K562 (cell line): ENCODE measurements at regions not wholly inside any gene's neighbourhood (a gene's known extent, or its start where the extent isn't known, plus 50 kb on each side); places are given as distances from the start of the nearest gene placed in this dataset.

Source experiments
- ATAC-seq: fragments of 200-7000 bp; cut with Tn5 transposase; 3 replicates; pipeline ENCODE4 v1.9.1; 2020; ENCODE audit warnings: moderate library complexity
- BruUV-seq: library from RNA; stranded (reverse); fragments of 400-500 nt; replicated peaks from 2 replicates; lab custom pipeline; 2021; lab: Mats Ljungman, UMichigan
- CTCF ChIA-PET: fragments of 300-600 bp; formaldehyde crosslinking; extraction: SDS; loops from one replicate; lab custom pipeline; 2021; ENCODE audit warnings: low intra/inter-chr PET ratio; lab: Yijun Ruan, JAX
- POLR2A ChIA-PET: fragments of 300-600, 350-650 bp; sonication (Branson Sonifier 250); formaldehyde crosslinking; extraction: SDS; loops from one replicate; lab custom pipeline; 2021; ENCODE audit warnings: antibody characterized with exemption, inconsistent platforms; lab: Yijun Ruan, JAX
- DNase-seq, 4 experiments: peaks; one replicate each; pipeline versions ENCODE4 v3.0.0 to v3.0.0-alpha.2; 2011 to 2018; ENCODE audit warnings: low spot score in 3 of 4, mixed read lengths in 3 of 4; ENCODE audit errors: extremely low read depth in 1 of 4
- FAIRE-seq: peaks from 2 replicates; lab custom pipeline; 2011; peaks lifted over from hg19 to GRCh38; lab: Jason Lieb, UNC
- H2AFZ ChIP-seq: 2 replicates; pipeline ENCODE4 v1.6.0; 2011; ENCODE audit warnings: low read depth, low read length, control low read depth, inconsistent platforms
- H3K27ac ChIP-seq: fragments of 200-600 bp; 3 replicates; pipeline ENCODE4 v1.8.0; 2011; ENCODE audit warnings: low read depth, mild to moderate bottlenecking, control low read depth, inconsistent platforms, low read length, moderate library complexity, mixed read lengths; ENCODE audit errors: extremely low read depth
- H3K27me3 ChIP-seq, 2 experiments: fragments of 300-600 bp in 1 of 2; 2 replicates in 1 of 2; 3 replicates in 1 of 2; pipeline versions ENCODE4 v1.6.0 to v1.8.0; 2011; ENCODE audit warnings: inconsistent platforms in 2 of 2, low read length in 2 of 2, mild to moderate bottlenecking in 1 of 2, mixed read lengths in 1 of 2, moderate library complexity in 1 of 2; ENCODE audit not compliant: control insufficient read depth in 2 of 2, insufficient read depth in 2 of 2
- H3K36me3 ChIP-seq: fragments of 300-600 bp; 3 replicates; pipeline ENCODE4 v1.8.0; 2011; ENCODE audit warnings: mild to moderate bottlenecking, low read length, inconsistent platforms; ENCODE audit not compliant: control insufficient read depth, insufficient read depth
- H3K4me1 ChIP-seq, 2 experiments: fragments of 200-600 bp in 1 of 2; replicated peaks in 1 of 2; 2 replicates in 1 of 2; 3 replicates in 1 of 2; pipeline versions ENCODE4 v1.5.1 to v1.8.0; 2011; ENCODE audit warnings: inconsistent platforms in 2 of 2, low read length in 2 of 2, mild to moderate bottlenecking in 1 of 2, mixed read lengths in 1 of 2, moderate library complexity in 1 of 2; ENCODE audit not compliant: control insufficient read depth in 2 of 2, insufficient read depth in 2 of 2
- H3K4me2 ChIP-seq: 2 replicates; pipeline ENCODE4 v1.6.1; 2011; ENCODE audit warnings: low read length, control low read depth, inconsistent platforms, mixed read lengths; ENCODE audit not compliant: insufficient read depth
- H3K4me3 ChIP-seq: fragments of 200-600 bp; sonication (generic), shearing (Covaris generic); 2 replicates; pipeline ENCODE4 v1.5.1; 2016; ENCODE audit warnings: control low read depth, inconsistent platforms
- H3K79me2 ChIP-seq: fragments of 200-600 bp; 3 replicates; pipeline ENCODE4 v1.8.0; 2011; ENCODE audit warnings: low read length, inconsistent platforms; ENCODE audit not compliant: control insufficient read depth, insufficient read depth
- H3K9ac ChIP-seq, 2 experiments: 2 replicates each; pipeline versions ENCODE4 v1.6.0 to v1.6.1; 2011; ENCODE audit warnings: low read depth in 2 of 2, low read length in 2 of 2, control low read depth in 1 of 2, inconsistent platforms in 1 of 2, mild to moderate bottlenecking in 1 of 2, mixed read lengths in 1 of 2; ENCODE audit not compliant: insufficient read depth in 1 of 2
- H3K9me1 ChIP-seq: one replicate; pipeline ENCODE4 v1.6.0; 2011; ENCODE audit warnings: inconsistent platforms, mild to moderate bottlenecking, low read length, moderate library complexity; ENCODE audit not compliant: control insufficient read depth, insufficient read depth
- H3K9me3 ChIP-seq: replicated peaks from 2 replicates; pipeline ENCODE4 v1.5.1; 2011; ENCODE audit warnings: low read depth, low read length, inconsistent platforms; ENCODE audit not compliant: control insufficient read depth, insufficient read depth
- H4K20me1 ChIP-seq: replicated peaks from 2 replicates; pipeline ENCODE4 v1.6.1; 2011; ENCODE audit warnings: low read length, inconsistent platforms, mixed read lengths; ENCODE audit not compliant: control insufficient read depth, insufficient read depth
- DMBX1 ChIP-seq: fragments of 250-450 bp; sonication (Bioruptor Pico); IDR thresholded peaks from 2 replicates; pipeline ENCODE4 v1.8.0; 2022; ENCODE audit warnings: inconsistent platforms, mild to moderate bottlenecking, moderate library complexity, borderline replicate concordance
- DPF2 ChIP-seq: fragments of 450-650 bp; IDR thresholded peaks from 2 replicates; pipeline ENCODE4 v1.6.1; 2016
- FOSL1 ChIP-seq: fragments of 200-800 bp; sonication (Bioruptor generic); conservative IDR thresholded peaks from 2 replicates; pipeline ENCODE4 v1.6.1; 2016; ENCODE audit warnings: missing genetic modification characterization, missing compliant biosample characterization
- HDAC3 ChIP-seq: fragments of 450-650 bp; IDR thresholded peaks from 2 replicates; pipeline ENCODE4 v1.6.1; 2018; ENCODE audit warnings: borderline replicate concordance, mild to moderate bottlenecking, moderate library complexity; ENCODE audit not compliant: partially characterized antibody
- HMG20B ChIP-seq: fragments of 250-450 bp; sonication (Bioruptor Pico); IDR thresholded peaks from 2 replicates; pipeline ENCODE4 v1.5.0; 2021; ENCODE audit warnings: mild to moderate bottlenecking
- KAT8 ChIP-seq: fragments of 450-650 bp; IDR thresholded peaks from 2 replicates; pipeline ENCODE4 v1.6.1; 2016; ENCODE audit warnings: low read depth, mild to moderate bottlenecking
- MYC ChIP-seq, 2 experiments: fragments of 250-450 bp in 1 of 2; sonication (Bioruptor Pico) in 1 of 2; IDR thresholded peaks; 2 replicates each; pipeline versions ENCODE4 v1.5.1 to v1.6.1; 2012 to 2021; ENCODE audit warnings: low read depth in 2 of 2, borderline replicate concordance in 1 of 2, improper control_type of control experiment in 1 of 2, low read length in 1 of 2, mild to moderate bottlenecking in 1 of 2, moderate library complexity in 1 of 2
- RAD21 ChIP-seq, 2 experiments: fragments of 250-450 bp in 1 of 2; fragments of 450-650 bp in 1 of 2; sonication (Bioruptor Pico) in 1 of 2; formaldehyde crosslinking in 1 of 2; IDR thresholded peaks in 1 of 2; conservative IDR thresholded peaks in 1 of 2; 2 replicates each; pipeline versions ENCODE4 v1.4.0 to v1.8.0; 2020 to 2022; ENCODE audit warnings: mild to moderate bottlenecking in 2 of 2, moderate library complexity in 1 of 2
- RBM14 ChIP-seq: fragments of 200-400 bp; formaldehyde crosslinking; IDR thresholded peaks from 2 replicates; pipeline ENCODE4 v1.6.1; 2018; ENCODE audit warnings: low read depth, mild to moderate bottlenecking, low read length, moderate library complexity, borderline replicate concordance; ENCODE audit not compliant: insufficient read depth
- SLC30A9 ChIP-seq: fragments of 250-450 bp; sonication (Bioruptor Pico); IDR thresholded peaks from 2 replicates; pipeline ENCODE4 v1.8.0; 2022; ENCODE audit warnings: mild to moderate bottlenecking, moderate library complexity
- SRSF3 ChIP-seq: fragments of 200-400 bp; formaldehyde crosslinking; IDR thresholded peaks from 2 replicates; pipeline ENCODE4 v1.6.1; 2016; ENCODE audit warnings: mild to moderate bottlenecking, low read length, moderate library complexity; ENCODE audit not compliant: insufficient read depth
- STAT5B ChIP-seq: fragments of 250-450 bp; sonication (Bioruptor Pico); IDR thresholded peaks from 2 replicates; pipeline ENCODE4 v1.8.0; 2021; ENCODE audit warnings: mild to moderate bottlenecking, inconsistent platforms
- TAF1 ChIP-seq: IDR thresholded peaks from 2 replicates; pipeline ENCODE4 v1.6.1; 2011; ENCODE audit warnings: mild to moderate bottlenecking, low read length, moderate library complexity; ENCODE audit not compliant: insufficient read depth, control insufficient read depth, severe bottlenecking; ENCODE audit errors: extremely low read depth
- YBX1 ChIP-seq: fragments of 450-650 bp; IDR thresholded peaks from 2 replicates; pipeline ENCODE4 v1.7.1; 2016; ENCODE audit warnings: mild to moderate bottlenecking
- ZNF12 ChIP-seq: sonication (generic); formaldehyde crosslinking; IDR thresholded peaks from 2 replicates; pipeline ENCODE4 v1.4.0; 2020; ENCODE audit warnings: mild to moderate bottlenecking, missing genetic modification reagents
- ZNF586 ChIP-seq: fragments of 450-650 bp; formaldehyde crosslinking; conservative IDR thresholded peaks from 2 replicates; pipeline ENCODE4 v1.4.0; 2020; ENCODE audit warnings: mild to moderate bottlenecking, moderate library complexity
- ZNF668 ChIP-seq: fragments of 250-450 bp; sonication (Bioruptor Pico); IDR thresholded peaks from 2 replicates; pipeline ENCODE4 v1.8.0; 2022; ENCODE audit warnings: mild to moderate bottlenecking, inconsistent platforms
- WGBS: fragments of 100-300 bp; shearing (Covaris generic); methylation state at CpG from one replicate; pipeline ENCODE4 v1.1.6; 2016; ENCODE audit warnings: low coverage, mixed read lengths; ENCODE audit not compliant: insufficient coverage; ENCODE audit errors: missing lambda C conversion rate; 5-methylcytosine and 5-hydroxymethylcytosine counted together
- in situ Hi-C: fragments of 300-500 bp; cut with MboI; formaldehyde crosslinking; loops from 4 replicates; pipeline ENCODE4 v1.15.0; 2018; ENCODE audit warnings: inconsistent platforms, mixed read lengths
- intact Hi-C: fragments of 100-400 bp; cut with micrococcal nuclease; formaldehyde crosslinking; loops from 2 replicates; pipeline ENCODE4 v1.14.2; 2022
- TF ChIP-seq, protein P1 (sequence below): fragments of 450-650 bp; IDR thresholded peaks from 2 replicates; pipeline ENCODE4 v1.6.1; 2016; ENCODE audit warnings: mild to moderate bottlenecking
- TF ChIP-seq, protein P2 (sequence below): sonication (generic); formaldehyde crosslinking; IDR thresholded peaks from 2 replicates; pipeline ENCODE4 v1.8.1; 2023; ENCODE audit warnings: mild to moderate bottlenecking, missing genetic modification reagents
- TF ChIP-seq, protein P3 (sequence below): fragments of 450-650 bp; formaldehyde crosslinking; IDR thresholded peaks from 2 replicates; pipeline ENCODE4 v1.4.0; 2022; ENCODE audit warnings: missing genetic modification characterization

DNA sequence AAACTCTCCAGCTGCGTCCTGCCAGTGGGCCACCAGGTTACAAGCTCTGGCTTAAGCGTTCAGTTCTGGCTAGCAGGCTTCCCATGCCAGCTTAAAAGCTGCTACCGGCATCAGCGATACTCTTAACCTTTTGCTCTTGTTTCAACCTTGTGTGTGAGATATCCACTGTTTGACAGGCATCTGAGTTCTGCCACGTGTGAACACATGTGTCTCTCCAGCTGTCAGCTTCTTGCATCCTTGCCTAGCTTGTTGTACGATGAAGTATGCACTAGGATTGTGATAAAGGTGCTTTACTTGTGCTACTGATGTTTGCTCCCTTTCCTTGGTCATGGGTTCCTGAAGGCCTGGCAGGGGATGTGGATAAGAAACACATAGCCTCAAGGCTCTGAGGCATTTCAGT lies 201.6 kb downstream of the PRDM2 start:
- H2AFZ ChIP-seq: no peak overlapping the region
- no peaks in the 10 kb centered on the region for H3K36me3 ChIP-seq
- in situ Hi-C loops: no loop called here
- DNase-seq (no peak), FAIRE-seq (no peak), ATAC-seq (no peak)
- no peaks in the 10 kb centered on the region for H3K79me2 ChIP-seq
- H3K9me1 ChIP-seq: no peaks in the 10 kb centered on the region
- no peak overlapping the region for H3K27ac ChIP-seq
- no TSS peak for BruUV-seq
- H3K4me1 ChIP-seq: no peaks in the 10 kb centered on the region
- 3% methylated on average over 6 of the region's 6 CpGs for WGBS
- no peak overlapping the region for H3K9ac ChIP-seq
- no peak overlapping the region for H3K4me3 ChIP-seq
- peaks cover 4 to 21% of the 10 kb centered on the region in 2 experiments; a peak in 4 of 5 replicates for H3K27me3 ChIP-seq
- no peaks in the 10 kb centered on the region for H3K9me3 ChIP-seq
- TF ChIP-seq SRSF3 (no peak), TAF1 (no peak), HDAC3 (no peak), ZNF12 (no peak), ZNF586 (CRISPR knock-in tag) (no peak), ZNF668 (no peak), HMG20B (CRISPR knock-in tag) (no peak), SLC30A9 (CRISPR knock-in tag) (no peak), RBM14 (no peak), STAT5B (CRISPR knock-in tag) (no peak), RAD21 (CRISPR knock-in tag; conservative IDR thresholded peaks at IDR 0.05 in 1 of 2, IDR thresholded peaks at IDR 0.05 in 1 of 2) (no peak), YBX1 (no peak), MYC (IDR thresholded peaks at IDR 0.05; ENCODE audit: low read depth, low read length) (no peak), MYC (CRISPR knock-in tag; IDR thresholded peaks at IDR 0.05; ENCODE audit: borderline replicate concordance, low read depth) (no peak), DPF2 (no peak), DMBX1 (CRISPR knock-in tag) (no peak), KAT8 (no peak), FOSL1 (no peak)
- TF ChIP-seq, protein P1, sequence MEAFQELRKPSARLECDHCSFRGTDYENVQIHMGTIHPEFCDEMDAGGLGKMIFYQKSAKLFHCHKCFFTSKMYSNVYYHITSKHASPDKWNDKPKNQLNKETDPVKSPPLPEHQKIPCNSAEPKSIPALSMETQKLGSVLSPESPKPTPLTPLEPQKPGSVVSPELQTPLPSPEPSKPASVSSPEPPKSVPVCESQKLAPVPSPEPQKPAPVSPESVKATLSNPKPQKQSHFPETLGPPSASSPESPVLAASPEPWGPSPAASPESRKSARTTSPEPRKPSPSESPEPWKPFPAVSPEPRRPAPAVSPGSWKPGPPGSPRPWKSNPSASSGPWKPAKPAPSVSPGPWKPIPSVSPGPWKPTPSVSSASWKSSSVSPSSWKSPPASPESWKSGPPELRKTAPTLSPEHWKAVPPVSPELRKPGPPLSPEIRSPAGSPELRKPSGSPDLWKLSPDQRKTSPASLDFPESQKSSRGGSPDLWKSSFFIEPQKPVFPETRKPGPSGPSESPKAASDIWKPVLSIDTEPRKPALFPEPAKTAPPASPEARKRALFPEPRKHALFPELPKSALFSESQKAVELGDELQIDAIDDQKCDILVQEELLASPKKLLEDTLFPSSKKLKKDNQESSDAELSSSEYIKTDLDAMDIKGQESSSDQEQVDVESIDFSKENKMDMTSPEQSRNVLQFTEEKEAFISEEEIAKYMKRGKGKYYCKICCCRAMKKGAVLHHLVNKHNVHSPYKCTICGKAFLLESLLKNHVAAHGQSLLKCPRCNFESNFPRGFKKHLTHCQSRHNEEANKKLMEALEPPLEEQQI: no peak
- TF ChIP-seq, protein P2, sequence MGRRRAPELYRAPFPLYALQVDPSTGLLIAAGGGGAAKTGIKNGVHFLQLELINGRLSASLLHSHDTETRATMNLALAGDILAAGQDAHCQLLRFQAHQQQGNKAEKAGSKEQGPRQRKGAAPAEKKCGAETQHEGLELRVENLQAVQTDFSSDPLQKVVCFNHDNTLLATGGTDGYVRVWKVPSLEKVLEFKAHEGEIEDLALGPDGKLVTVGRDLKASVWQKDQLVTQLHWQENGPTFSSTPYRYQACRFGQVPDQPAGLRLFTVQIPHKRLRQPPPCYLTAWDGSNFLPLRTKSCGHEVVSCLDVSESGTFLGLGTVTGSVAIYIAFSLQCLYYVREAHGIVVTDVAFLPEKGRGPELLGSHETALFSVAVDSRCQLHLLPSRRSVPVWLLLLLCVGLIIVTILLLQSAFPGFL: no peak
- TF ChIP-seq, protein P3, sequence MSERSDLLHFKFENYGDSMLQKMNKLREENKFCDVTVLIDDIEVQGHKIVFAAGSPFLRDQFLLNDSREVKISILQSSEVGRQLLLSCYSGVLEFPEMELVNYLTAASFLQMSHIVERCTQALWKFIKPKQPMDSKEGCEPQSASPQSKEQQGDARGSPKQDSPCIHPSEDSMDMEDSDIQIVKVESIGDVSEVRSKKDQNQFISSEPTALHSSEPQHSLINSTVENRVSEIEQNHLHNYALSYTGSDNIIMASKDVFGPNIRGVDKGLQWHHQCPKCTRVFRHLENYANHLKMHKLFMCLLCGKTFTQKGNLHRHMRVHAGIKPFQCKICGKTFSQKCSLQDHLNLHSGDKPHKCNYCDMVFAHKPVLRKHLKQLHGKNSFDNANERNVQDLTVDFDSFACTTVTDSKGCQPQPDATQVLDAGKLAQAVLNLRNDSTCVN (CRISPR knock-in tag): no peak
- ChIA-PET POLR2A (no interaction called here), CTCF (no interaction called here)
- H3K4me2 ChIP-seq: no peak overlapping the region
- no peaks in the 10 kb centered on the region for H4K20me1 ChIP-seq
- intact Hi-C loops: no loop called here
